NCI-H226 (cell line): ENCODE measurements at regions not wholly inside any gene's neighbourhood (a gene's known extent, or its start where the extent isn't known, plus 50 kb on each side); places are given as distances from the start of the nearest gene placed in this dataset.
"Not testable (repeated sequence)": the region's sequence is repeated elsewhere in the genome, so short reads cannot be mapped to it uniquely, and the experiment has no call there.

ENCODE experiments used
- DNase-seq: peaks from one replicate; pipeline ENCODE4 v3.0.0-alpha.2; 2015

- DNase-seq: no peak
Measured at GRCh38 chr14:35174342-35174741, 52.0 kb downstream of the PRORP start.

DNA sequence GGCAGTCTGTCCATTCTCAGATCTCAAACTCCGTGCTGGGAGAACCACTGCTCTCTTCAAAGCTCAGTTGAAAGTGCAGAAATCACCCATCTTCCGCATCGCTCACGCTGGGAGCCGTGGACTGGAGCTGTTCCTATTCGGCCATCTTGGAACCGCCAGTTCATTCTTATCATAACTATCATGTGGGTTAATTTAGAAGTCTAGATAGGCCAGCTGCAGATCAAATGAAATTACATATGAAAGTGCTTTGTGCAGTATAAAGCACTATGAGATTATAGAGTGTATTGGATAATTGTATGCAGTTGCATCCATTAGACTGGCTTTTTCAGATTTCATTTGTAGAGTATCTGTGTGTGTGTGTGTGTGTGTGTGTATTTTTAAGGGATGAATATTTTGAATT lies 57.8 kb downstream of the PRORP start:
- no peak for DNase-seq

DNA sequence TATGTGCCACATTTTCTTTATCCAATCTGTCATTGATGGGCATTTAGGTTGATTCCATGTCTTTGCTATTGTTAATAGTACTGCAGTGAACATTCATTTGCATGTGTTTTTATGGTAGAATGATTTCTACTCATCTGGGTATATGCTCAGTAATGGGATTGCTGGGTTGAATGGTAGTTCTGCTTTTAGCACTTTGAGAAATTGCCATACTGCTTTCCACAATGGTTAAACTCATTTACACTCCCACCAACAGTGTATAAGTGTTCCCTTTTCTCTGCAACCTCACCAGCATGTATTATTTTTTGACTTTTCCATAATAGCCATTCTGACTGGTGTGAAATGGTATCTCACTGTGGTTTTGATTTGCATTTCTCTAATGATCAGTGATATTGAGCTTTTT lies 62.5 kb downstream of the PRORP start:
- not testable (repeated sequence) for DNase-seq

- DNase-seq: no peak
Measured at GRCh38 chr14:35189422-35189821, 67.1 kb downstream of the PRORP start.

GRCh38 chr14:35193161-35193560 lies 70.8 kb downstream of the PRORP start:
- no peak for DNase-seq

GRCh38 chr14:35194183-35194582 lies 71.8 kb downstream of the PRORP start:
- not testable (repeated sequence) for DNase-seq

- no peak for DNase-seq
Measured at GRCh38 chr14:35196571-35196970, 74.2 kb downstream of the PRORP start.

DNA sequence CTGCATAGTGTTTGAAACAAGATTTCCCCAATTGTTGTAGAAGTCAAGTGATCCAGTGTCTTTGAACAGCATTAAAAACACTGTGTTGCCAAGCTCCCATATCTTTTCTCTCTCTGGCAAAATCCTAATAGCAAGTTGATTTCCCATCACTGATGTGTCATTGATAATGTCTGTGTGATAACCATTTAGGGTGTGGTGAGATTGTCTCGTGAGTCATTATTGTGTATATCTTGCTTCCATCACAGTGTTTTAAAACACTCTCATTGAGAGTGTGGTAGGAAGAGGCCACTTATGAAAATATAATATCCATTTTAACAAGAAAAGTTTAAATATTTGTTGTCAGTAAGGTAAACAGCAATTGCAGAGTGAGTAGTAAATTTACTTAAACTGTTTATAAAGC lies 74.7 kb downstream of the PRORP start:
- DNase-seq: peak; percentile 64

DNA sequence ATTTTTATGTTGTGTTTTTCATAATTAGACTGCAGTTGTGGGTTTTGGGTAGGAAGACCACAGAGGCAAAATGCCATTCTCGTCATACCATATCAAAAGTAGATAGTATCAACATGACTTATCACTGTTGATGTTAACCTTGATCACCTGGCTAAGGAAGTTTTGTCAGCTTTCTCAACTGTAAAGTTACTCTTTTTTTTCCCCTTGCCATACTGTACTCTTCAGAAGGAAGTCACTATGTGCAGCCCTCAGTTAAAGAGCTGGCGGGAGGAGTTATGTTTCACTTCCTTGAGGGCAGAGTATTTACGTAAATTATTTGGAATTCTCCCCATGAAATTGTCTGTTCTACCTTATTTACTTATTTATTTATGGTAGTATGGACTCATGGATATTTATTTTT lies 78.7 kb downstream of the PRORP start:
- DNase-seq: no peak

DNA sequence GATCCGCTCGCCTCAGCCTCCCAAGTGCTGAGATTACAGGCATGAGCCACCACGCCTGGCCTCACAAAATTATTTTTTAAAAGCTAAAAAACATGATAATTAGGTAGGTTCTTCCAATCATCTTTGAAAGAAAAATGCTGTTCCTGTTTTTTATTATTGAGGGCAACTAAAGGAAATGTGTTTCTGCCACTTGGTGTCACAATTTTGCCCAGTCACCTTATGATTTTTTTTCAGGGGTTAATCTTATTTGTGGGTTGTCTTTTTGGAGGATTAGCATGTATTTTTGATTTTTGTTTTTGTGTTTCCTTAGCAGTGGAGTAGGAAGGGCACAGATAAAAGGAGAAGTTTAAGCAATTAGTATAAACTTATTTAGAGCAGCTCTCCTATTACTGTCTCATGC lies 79.8 kb downstream of the PRORP start:
- no peak for DNase-seq

DNA sequence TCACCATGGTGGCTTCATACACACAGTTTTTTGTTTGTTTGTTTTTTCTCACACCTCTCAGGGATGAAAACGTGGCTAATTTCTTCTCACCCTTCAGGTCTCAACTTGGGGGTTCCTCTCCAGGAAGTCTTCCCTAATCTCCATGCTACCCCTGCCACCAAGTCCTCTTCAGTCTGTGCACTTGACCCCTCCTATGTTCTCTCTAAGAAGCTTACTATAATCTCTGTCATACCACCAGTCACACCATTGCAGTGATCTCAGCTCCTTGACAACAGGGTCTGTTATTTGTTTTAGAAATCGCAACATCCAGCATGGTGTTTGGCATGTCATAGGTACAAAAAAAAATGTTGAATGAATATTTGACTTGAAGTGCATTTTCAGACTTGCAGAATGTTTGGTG lies 83.4 kb downstream of the PRORP start:
- no peak for DNase-seq

DNA sequence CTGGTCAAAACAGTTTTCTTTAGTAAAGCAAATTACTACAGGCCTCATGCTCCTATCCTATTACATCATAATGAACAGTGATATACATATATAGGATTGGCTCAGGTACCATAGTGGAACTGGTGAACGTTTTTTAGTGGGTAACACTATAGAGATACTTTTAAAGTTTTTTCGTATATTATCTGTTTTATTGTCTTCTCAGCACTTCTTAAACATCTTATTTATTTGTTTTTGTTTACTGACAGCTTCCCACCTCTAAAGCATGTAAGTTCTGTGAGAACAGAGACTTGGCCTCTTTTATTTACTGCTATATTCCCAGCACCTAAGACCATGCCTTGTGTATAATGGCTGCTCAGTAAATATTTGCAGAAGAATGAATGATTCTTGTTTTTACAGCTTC lies 81.1 kb upstream of the PSMA6 start:
- no peak for DNase-seq

GRCh38 chr14:35212471-35213142 lies 79.6 kb upstream of the PSMA6 start:
- no peak for DNase-seq

DNA sequence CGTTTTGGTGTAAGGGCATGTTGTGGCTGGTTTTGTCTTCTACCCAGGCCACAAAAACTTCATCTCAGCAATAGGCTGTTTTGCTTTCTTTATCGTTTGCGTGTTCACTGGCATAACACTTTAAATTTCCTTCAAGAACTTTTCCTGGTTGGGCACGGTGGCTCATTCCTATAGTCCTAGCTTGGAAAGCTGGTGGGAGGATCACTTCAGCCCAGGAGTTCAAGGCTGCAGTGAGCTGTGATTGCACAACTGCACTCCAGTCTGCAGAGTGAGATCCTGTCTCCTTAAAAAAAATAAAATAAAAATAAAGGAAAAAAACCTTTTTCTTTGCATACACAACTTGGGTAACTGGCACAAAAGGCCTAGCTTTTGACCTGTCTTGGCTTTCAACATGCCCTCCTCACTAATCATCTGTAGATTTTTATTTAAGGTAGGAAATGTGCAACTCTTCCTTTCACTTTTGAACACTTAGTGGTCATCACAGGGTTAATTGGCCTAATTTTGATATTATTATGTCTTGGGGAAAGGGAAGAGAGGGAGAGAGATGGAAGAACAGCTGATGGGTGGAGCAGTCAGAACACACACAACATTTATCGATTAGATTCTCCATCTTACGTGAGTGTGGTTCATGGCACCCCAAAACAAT lies 78.9 kb upstream of the PSMA6 start:
- peak; percentile 15 for DNase-seq

DNA sequence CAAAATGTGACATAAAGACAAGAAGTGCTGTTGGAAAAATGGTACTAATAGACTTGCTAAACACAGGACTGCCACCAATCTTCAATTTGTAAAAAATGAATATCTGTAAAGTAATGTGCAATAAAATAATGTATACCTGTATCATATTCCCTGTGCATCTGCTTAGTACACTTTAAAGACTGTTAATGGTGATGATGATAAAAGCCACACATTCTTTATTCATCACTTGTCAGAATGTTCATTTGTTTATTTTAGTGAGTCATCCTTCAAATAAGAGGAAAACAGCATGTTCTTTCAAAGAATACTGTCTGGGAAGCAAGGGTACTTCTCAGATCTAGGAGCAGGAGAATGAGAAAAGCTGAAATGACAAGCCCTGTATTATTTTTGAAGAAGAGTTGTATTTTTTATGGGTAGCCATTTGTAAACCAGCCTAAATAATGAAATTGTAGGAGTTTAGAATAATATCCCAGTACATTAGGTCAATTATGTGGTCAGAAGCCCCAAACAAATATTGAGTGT lies 78.3 kb upstream of the PSMA6 start:
- DNase-seq: peak; percentile 38

DNA sequence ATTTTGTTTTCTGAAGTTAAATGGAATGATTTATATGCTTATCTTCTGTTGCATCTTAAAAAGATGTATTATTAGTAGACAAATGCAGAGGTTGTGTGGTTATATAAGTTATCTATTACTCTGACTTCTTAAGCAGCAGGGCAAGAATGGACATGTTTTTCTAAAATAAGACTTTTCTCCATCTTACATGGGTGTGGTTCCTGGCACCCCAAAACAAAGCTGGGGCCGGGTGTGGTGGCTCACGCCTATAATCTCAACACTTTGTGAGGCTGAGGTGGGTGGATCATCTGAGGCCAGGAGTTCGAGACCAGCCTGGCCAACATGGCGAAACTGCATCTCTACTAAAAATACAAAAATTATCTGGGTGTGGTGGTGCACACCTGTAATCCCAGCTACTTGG lies 77.8 kb upstream of the PSMA6 start:
- not testable (repeated sequence) for DNase-seq

DNA sequence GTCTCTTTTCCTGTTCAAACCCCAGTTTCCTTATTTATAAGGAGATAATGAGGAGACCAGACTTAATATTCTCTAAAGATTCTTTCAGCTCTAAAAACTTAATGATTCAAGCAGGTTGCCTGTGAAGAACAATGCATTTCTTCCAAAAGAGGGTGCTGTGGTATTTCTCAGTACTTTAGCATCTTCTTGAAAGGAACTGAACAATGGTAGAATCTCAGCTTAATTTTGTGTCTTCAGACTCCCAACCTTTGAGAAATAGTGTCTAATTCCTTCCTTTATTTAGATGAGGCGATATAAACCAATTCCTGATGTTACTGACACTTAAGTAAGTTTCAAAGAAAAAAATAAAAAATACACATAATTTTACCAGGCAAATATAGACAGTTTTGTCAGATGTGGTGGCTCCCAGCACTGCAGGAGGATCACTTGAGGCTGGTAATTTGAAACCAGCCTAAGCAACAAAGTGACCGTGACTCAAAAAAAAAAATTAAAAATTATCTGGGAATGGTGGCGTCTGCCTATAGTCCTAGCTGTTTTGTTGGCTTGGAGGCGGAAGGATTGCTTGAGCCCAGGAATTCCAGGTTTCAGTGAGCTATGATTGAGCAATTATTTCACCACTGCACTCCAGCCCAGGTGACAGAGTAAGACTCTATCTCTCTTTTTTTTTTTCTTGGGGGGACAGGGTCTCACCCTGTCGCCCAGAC lies 76.9 kb upstream of the PSMA6 start:
- peak; percentile 14 for DNase-seq

DNA sequence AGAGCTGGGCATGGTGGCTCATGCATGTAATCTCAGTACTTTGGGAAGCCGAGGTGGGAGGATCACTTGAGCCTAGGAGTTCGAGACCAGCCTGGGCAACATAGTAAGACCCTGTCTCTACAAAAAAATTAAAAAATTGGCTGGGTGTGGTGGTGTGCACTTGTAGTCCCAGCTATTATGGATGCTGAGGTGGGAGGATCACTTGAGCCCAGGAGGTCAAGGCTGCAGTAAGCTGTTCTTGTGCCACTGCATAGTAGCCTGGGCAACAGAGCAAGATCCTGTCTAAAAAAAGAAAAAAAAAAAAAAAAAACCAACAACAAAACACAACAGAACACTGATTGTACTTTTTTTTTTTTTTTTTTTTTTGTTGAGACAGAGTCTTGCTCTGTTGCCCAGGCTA lies 74.0 kb upstream of the PSMA6 start:
- not testable (repeated sequence) for DNase-seq

DNA sequence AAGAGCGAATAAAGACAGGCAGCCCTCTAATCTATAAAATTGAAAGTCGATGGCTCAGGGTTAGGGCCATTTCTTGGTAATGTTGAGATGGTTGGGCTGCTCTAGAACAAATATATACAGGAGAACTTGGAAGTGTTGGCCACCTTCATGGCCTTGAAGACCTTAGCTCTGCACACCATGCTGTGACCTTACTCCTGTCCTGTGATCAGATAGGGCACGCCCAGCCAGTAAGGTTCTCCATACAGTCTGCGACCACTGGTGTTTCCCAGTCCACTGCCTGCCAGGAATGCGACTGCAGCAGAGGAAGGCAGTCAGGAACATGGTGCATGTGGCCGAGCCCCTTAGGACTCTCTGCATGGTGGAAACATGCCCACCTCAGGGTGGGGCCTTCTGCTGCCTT lies 73.2 kb upstream of the PSMA6 start:
- DNase-seq: no peak

- no peak for DNase-seq
Measured at GRCh38 chr14:35220027-35220676, 72.0 kb upstream of the PSMA6 start.

GRCh38 chr14:35220920-35221319 lies 71.3 kb upstream of the PSMA6 start:
- peak; percentile 13 for DNase-seq

DNA sequence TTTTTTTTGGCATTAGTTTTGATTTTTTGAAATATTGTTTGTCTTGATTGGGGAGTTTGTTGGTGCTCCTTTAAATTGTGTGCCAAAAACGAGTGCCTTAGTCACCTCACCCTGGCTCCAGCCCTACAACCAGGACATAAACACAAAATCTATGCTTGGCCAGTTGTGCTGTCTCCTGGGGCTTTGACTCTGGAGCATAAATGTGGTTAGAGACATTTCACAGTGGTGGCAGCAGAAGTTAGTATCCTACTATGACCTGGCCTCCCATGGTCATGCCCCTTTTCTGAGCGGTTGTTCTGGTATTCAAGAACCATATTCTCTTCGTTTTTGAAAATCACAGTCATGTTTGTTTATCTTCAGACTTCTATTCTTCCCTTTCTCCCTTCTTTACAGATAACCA lies 70.7 kb upstream of the PSMA6 start:
- DNase-seq: no peak

DNA sequence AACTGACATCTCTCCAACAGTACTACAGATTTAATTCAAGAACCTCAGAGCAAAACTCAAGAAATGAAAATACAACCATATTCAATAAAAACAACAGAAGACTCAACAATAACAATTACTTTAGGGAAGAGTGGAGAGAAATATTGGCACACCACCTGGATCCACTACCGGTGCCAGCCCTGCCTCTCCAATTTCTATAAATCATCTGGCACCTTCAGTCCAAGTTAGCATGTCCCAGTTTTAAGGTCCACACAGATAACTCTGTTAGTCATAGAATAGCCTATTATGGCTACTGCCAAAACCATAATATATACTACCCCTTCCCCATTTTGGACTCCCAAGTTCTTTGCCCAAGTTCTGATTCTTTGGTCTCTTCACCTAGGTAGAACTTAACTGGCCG lies 69.9 kb upstream of the PSMA6 start:
- no peak for DNase-seq
